ENCODE measurements at regions not wholly inside any gene's neighbourhood (a gene's known extent, or its start where the extent isn't known, plus 50 kb on each side); places are given as distances from the start of the nearest gene placed in this dataset.

- H3K9me2 ChIP-seq (ENCODE audit: insufficient read depth), result no peaks in the 10 kb centered on the region
- peaks cover 74% of the 10 kb centered on the region for H3F3A ChIP-seq (ENCODE audit: insufficient read depth, low read depth)
- no peak overlapping the region for H3K4me3 ChIP-seq
- H3K27ac ChIP-seq, result peak overlapping the region; percentile 25; the same call in 1 of the 2 replicates
- peaks cover 98% of the 10 kb centered on the region for H3K4me1 ChIP-seq (replicated peaks; ENCODE audit: insufficient read depth)
- H3K79me2 ChIP-seq (ENCODE audit: low read depth), result no peaks in the 10 kb centered on the region
- CTCF ChIA-PET, result interaction anchor here (0.5 kb wide), 1 partner anchor 816 kb away, joined by 3 read pairs; no protein-coding TSS in a partner anchor
- H3K4me2 ChIP-seq, result peak overlapping the region; percentile 34
- no TSS peak for BruUV-seq (replicated peaks)
- H3K36me3 ChIP-seq (ENCODE audit: low read depth), result no peaks in the 10 kb centered on the region
- H2AFZ ChIP-seq, result no peak overlapping the region
- intact Hi-C loops (cut with micrococcal nuclease; ENCODE audit: unreplicated experiment), result loop anchor here (1.0 to 5.0 kb wide), 5 partner anchors 65 to 818 kb away; no protein-coding TSS in a partner anchor
- no peak for TF ChIP-seq EZH2 (IDR thresholded peaks at IDR 0.05; ENCODE audit: low read depth)
- TF ChIP-seq, protein P1, sequence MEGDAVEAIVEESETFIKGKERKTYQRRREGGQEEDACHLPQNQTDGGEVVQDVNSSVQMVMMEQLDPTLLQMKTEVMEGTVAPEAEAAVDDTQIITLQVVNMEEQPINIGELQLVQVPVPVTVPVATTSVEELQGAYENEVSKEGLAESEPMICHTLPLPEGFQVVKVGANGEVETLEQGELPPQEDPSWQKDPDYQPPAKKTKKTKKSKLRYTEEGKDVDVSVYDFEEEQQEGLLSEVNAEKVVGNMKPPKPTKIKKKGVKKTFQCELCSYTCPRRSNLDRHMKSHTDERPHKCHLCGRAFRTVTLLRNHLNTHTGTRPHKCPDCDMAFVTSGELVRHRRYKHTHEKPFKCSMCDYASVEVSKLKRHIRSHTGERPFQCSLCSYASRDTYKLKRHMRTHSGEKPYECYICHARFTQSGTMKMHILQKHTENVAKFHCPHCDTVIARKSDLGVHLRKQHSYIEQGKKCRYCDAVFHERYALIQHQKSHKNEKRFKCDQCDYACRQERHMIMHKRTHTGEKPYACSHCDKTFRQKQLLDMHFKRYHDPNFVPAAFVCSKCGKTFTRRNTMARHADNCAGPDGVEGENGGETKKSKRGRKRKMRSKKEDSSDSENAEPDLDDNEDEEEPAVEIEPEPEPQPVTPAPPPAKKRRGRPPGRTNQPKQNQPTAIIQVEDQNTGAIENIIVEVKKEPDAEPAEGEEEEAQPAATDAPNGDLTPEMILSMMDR (conservative IDR thresholded peaks at IDR 0.05), result peak; percentile 80
- H3K9me3 ChIP-seq (ENCODE audit: insufficient read depth, low read depth), result no peaks in the 10 kb centered on the region
- no peaks in the 10 kb centered on the region for H4K20me1 ChIP-seq (ENCODE audit: insufficient read depth)
- no peaks in the 10 kb centered on the region for H3K27me3 ChIP-seq (ENCODE audit: insufficient read depth, low read depth)
- peak; percentile 70 to 78 for DNase-seq
- POLR2A ChIA-PET (ENCODE audit: unreplicated experiment), result no interaction called here
These were observed 111.9 kb upstream of the GGTLC1 start for GRCh38 chr20:24100370-24101011.

DNA sequence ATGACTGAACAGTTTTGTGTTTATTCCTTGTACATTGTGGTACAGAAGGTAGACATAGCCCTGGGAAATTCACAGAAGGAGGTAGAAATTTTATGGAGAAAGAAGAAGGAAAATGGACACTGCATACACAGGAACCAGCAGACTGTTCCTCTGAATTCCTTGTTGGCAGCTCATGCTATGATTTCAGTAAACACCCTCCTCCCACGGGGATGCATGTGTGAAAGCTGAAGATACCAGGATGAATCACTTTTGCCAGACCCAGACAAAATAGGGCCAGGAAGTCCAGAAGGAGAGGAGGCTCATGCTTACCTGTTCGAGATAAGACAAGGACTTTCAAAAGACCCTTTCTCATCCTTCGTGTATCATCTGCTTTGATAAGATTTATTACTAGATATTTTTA lies 110.3 kb upstream of the GGTLC1 start:
- Histone ChIP-seq H3K4me3 (no peak overlapping the region), H3K27ac (peak overlapping the region; percentile 37; the same call in 1 of the 2 replicates), H2AFZ (no peak overlapping the region), H3F3A (ENCODE audit: insufficient read depth, low read depth) (peaks cover 69% of the 10 kb centered on the region), H3K27me3 (ENCODE audit: insufficient read depth, low read depth) (no peaks in the 10 kb centered on the region), H3K4me2 (peak overlapping the region; percentile 44; the same call in 1 of the 2 replicates), H3K79me2 (ENCODE audit: low read depth) (no peaks in the 10 kb centered on the region), H4K20me1 (ENCODE audit: insufficient read depth) (no peaks in the 10 kb centered on the region), H3K9me3 (ENCODE audit: insufficient read depth, low read depth) (no peaks in the 10 kb centered on the region), H3K9me2 (ENCODE audit: insufficient read depth) (no peaks in the 10 kb centered on the region), H3K4me1 (replicated peaks; ENCODE audit: insufficient read depth) (peaks cover 91% of the 10 kb centered on the region), H3K36me3 (ENCODE audit: low read depth) (no peaks in the 10 kb centered on the region)
- intact Hi-C loops (cut with micrococcal nuclease; ENCODE audit: unreplicated experiment), result loop anchor here (5.0 to 10.0 kb wide), 6 partner anchors 177 to 833 kb away; no protein-coding TSS in a partner anchor
- no TSS peak for BruUV-seq (replicated peaks)
- CTCF ChIA-PET, result interaction anchor here (1.6 kb wide), 1 partner anchor 162 kb away, joined by 3 read pairs; no protein-coding TSS in a partner anchor
- TF ChIP-seq, protein P1 (conservative IDR thresholded peaks at IDR 0.05), result no peak
- no peak for TF ChIP-seq EZH2 (IDR thresholded peaks at IDR 0.05; ENCODE audit: low read depth)
- DNase-seq, result peak in 1 of 2 experiments; percentile 75
- POLR2A ChIA-PET (ENCODE audit: unreplicated experiment), result no interaction called here

GRCh38 chr20:24097506-24098245 lies 109.1 kb upstream of the GGTLC1 start:
- BruUV-seq (replicated peaks), result no TSS peak
- no peaks in the 10 kb centered on the region for H3K27me3 ChIP-seq (ENCODE audit: insufficient read depth, low read depth)

More at GRCh38 chr20:24097506-24098245, 109.1 kb upstream of the GGTLC1 start:
- TF ChIP-seq EZH2 (IDR thresholded peaks at IDR 0.05; ENCODE audit: low read depth), result no peak
- TF ChIP-seq, protein P1 (conservative IDR thresholded peaks at IDR 0.05), result no peak
- CTCF ChIA-PET, result interaction anchor here (0.6 to 1.6 kb wide), 10 partner anchors 9 to 1157 kb away, joined by 3 to 11 read pairs (median 6); partner anchors contain the start of gene CST5
- intact Hi-C loops (cut with micrococcal nuclease; ENCODE audit: unreplicated experiment), result loop anchor here (1.0 to 10.0 kb wide), 8 partner anchors 34 to 835 kb away; no protein-coding TSS in a partner anchor
- POLR2A ChIA-PET (ENCODE audit: unreplicated experiment), result interaction anchor here (0.6 kb wide), 1 partner anchor 36 kb away, joined by 4 read pairs; no protein-coding TSS in a partner anchor
- Histone ChIP-seq H3K79me2 (ENCODE audit: low read depth) (no peaks in the 10 kb centered on the region), H3K4me1 (replicated peaks; ENCODE audit: insufficient read depth) (peaks cover 79% of the 10 kb centered on the region), H3K9me2 (ENCODE audit: insufficient read depth) (no peaks in the 10 kb centered on the region), H3K4me2 (peak overlapping the region; percentile 44), H3K27ac (peak overlapping the region; percentile 37), H3K36me3 (ENCODE audit: low read depth) (no peaks in the 10 kb centered on the region), H3F3A (ENCODE audit: insufficient read depth, low read depth) (peaks cover 58% of the 10 kb centered on the region), H2AFZ (no peak overlapping the region), H3K4me3 (no peak overlapping the region), H4K20me1 (ENCODE audit: insufficient read depth) (no peaks in the 10 kb centered on the region), H3K9me3 (ENCODE audit: insufficient read depth, low read depth) (no peaks in the 10 kb centered on the region)
- DNase-seq, result peak; percentile 68 to 96
